Calu3 (cell line): ENCODE measurements at regions not wholly inside any gene's neighbourhood (a gene's known extent, or its start where the extent isn't known, plus 50 kb on each side); places are given as distances from the start of the nearest gene placed in this dataset.

Experiments
- BruUV-seq: library from RNA; stranded (reverse); fragments of 400-500 nt; replicated peaks from 2 replicates; lab custom pipeline; 2021; lab: Mats Ljungman, UMichigan
- CTCF ChIA-PET: fragments of 300-600 bp; sonication (Branson Sonifier 250); formaldehyde crosslinking; loops from one replicate; lab custom pipeline; 2022; ENCODE audit warnings: antibody characterized with exemption; lab: Charles Lee
- DNase-seq: peaks from one replicate; pipeline ENCODE4 v3.0.0; 2022
- H3K27ac Mint-ChIP-seq: one replicate; pipeline ENCODE4 v1.8.0; 2022; ENCODE audit warnings: mixed read lengths; ENCODE audit not compliant: unreplicated experiment
- H3K27me3 Mint-ChIP-seq: one replicate; pipeline ENCODE4 v1.8.0; 2022; ENCODE audit warnings: mixed read lengths; ENCODE audit not compliant: unreplicated experiment
- H3K36me3 Mint-ChIP-seq: one replicate; pipeline ENCODE4 v1.8.0; 2022; ENCODE audit warnings: mild to moderate bottlenecking, moderate library complexity, mixed read lengths; ENCODE audit not compliant: insufficient read depth, unreplicated experiment
- H3K4me1 Mint-ChIP-seq: one replicate; pipeline ENCODE4 v1.8.0; 2022; ENCODE audit warnings: mild to moderate bottlenecking, low read depth, mixed read lengths; ENCODE audit not compliant: unreplicated experiment
- H3K4me3 Mint-ChIP-seq: one replicate; pipeline ENCODE4 v1.8.0; 2022; ENCODE audit warnings: mild to moderate bottlenecking, low read depth, moderate library complexity, mixed read lengths; ENCODE audit not compliant: unreplicated experiment
- H3K9me3 Mint-ChIP-seq: one replicate; pipeline ENCODE4 v1.8.0; 2022; ENCODE audit warnings: low read depth, mixed read lengths; ENCODE audit not compliant: unreplicated experiment
- CTCF ChIP-seq: fragments of 200-600 bp; IDR thresholded peaks from one replicate; pipeline ENCODE4 v1.8.0; 2022; ENCODE audit warnings: antibody characterized with exemption; ENCODE audit not compliant: unreplicated experiment
- intact Hi-C: fragments of 100-400 bp; cut with micrococcal nuclease; formaldehyde crosslinking; loops from one replicate; pipeline ENCODE4 v1.10.0; 2022; ENCODE audit not compliant: unreplicated experiment

- no peak for TF ChIP-seq CTCF
- intact Hi-C loops, result no loop called here
- BruUV-seq, result no TSS peak
- no peaks in the 10 kb centered on the region for H3K9me3 Mint-ChIP-seq
- CTCF ChIA-PET, result interaction anchor here (0.6 kb wide), 1 partner anchor 30 kb away, joined by 9 read pairs; no protein-coding TSS in a partner anchor
- H3K4me3 Mint-ChIP-seq, result no peak overlapping the region
- peaks cover 22% of the 10 kb centered on the region for H3K4me1 Mint-ChIP-seq
- no peaks in the 10 kb centered on the region for H3K36me3 Mint-ChIP-seq
- H3K27me3 Mint-ChIP-seq, result no peaks in the 10 kb centered on the region
- H3K27ac Mint-ChIP-seq, result no peak overlapping the region
- no peak for DNase-seq
These were observed 87.4 kb upstream of the HIVEP3 start for GRCh38 chr1:42006093-42006492.

DNA sequence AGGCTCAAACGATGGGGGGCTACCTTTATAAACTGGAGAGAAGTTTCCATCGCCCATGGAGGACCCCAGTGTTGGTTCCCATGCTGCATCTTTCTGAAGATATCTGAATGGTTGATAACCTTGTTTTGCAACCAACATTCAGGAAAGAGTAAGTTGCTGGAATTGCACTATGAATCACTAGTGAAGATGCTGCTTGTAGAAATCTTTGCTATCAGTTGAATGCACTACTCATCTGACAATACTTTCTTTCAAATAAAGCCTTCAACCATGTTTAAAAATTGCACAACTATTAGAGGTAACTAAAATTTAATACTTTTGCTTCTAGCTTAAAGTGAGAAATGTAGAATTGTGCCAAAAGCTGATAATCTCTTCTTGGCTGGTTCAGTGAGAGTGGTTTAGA lies 86.8 kb upstream of the HIVEP3 start:
- no peaks in the 10 kb centered on the region for H3K36me3 Mint-ChIP-seq
- no TSS peak for BruUV-seq
- intact Hi-C loops, result loop anchor here (2.0 kb wide), 1 partner anchor 51 kb away; no protein-coding TSS in a partner anchor
- no peak overlapping the region for H3K27ac Mint-ChIP-seq
- no peak overlapping the region for H3K4me3 Mint-ChIP-seq
- H3K9me3 Mint-ChIP-seq, result no peaks in the 10 kb centered on the region
- no peaks in the 10 kb centered on the region for H3K27me3 Mint-ChIP-seq
- CTCF ChIA-PET, result no interaction called here
- H3K4me1 Mint-ChIP-seq, result peaks cover 22% of the 10 kb centered on the region
- TF ChIP-seq CTCF, result no peak
- no peak for DNase-seq

DNA sequence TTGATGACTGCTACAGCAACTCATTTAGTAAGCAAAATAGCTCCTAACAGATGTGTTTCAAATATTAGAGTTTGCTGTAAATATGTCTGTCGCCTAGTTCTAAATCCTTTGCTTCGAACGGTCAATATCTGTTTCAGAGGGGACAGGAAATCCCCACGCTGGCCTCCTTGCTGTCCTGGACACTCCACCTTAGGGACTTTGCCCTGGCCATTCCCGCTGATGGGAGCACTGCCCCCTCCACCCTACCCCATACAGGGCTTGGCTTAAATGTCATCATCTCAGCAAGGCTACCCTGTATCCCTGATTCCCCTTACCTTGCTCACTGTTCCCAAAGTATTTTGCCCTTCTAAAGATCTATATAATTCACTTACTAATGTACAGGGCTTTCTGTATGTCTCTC lies 86.1 kb upstream of the HIVEP3 start:
- Mint-ChIP-seq H3K27me3 (no peaks in the 10 kb centered on the region), H3K36me3 (no peaks in the 10 kb centered on the region), H3K27ac (no peak overlapping the region), H3K9me3 (no peaks in the 10 kb centered on the region), H3K4me3 (no peak overlapping the region), H3K4me1 (peaks cover 22% of the 10 kb centered on the region)
- no peak for DNase-seq
- intact Hi-C loops, result loop anchor here (2.0 kb wide), 1 partner anchor 50 kb away; no protein-coding TSS in a partner anchor
- CTCF ChIA-PET, result no interaction called here
- TF ChIP-seq CTCF, result no peak
- BruUV-seq, result no TSS peak

GRCh38 chr1:42004322-42004721 lies 85.6 kb upstream of the HIVEP3 start:
- no peak for TF ChIP-seq CTCF
- H3K4me3 Mint-ChIP-seq, result no peak overlapping the region
- intact Hi-C loops, result loop anchor here (2.0 kb wide), 1 partner anchor 50 kb away; no protein-coding TSS in a partner anchor
- H3K27ac Mint-ChIP-seq, result no peak overlapping the region
- no peaks in the 10 kb centered on the region for H3K27me3 Mint-ChIP-seq
- H3K4me1 Mint-ChIP-seq, result peaks cover 22% of the 10 kb centered on the region
- CTCF ChIA-PET, result no interaction called here
- DNase-seq, result no peak
- BruUV-seq, result no TSS peak
- H3K9me3 Mint-ChIP-seq, result no peaks in the 10 kb centered on the region
- no peaks in the 10 kb centered on the region for H3K36me3 Mint-ChIP-seq
